DND-41 (cell line): ENCODE measurements at regions not wholly inside any gene's neighbourhood (a gene's known extent, or its start where the extent isn't known, plus 50 kb on each side); places are given as distances from the start of the nearest gene placed in this dataset.

Experiments
- ATAC-seq: fragments of 200-7000 bp; cut with Tn5 transposase; 3 replicates; pipeline ENCODE4 v1.9.1; 2021; ENCODE audit warnings: low read depth; ENCODE audit not compliant: insufficient read depth
- DNase-seq: peaks from one replicate; pipeline ENCODE4 v3.0.0-alpha.2; 2020
- H2AFZ ChIP-seq: 2 replicates; pipeline ENCODE4 v1.6.0; 2012; ENCODE audit warnings: low read depth, low read length
- H3K27ac ChIP-seq: 2 replicates; pipeline ENCODE4 v1.5.1; 2012; ENCODE audit warnings: low read length, inconsistent platforms
- H3K27me3 ChIP-seq: fragments of 200-600 bp; sonication (generic); 2 replicates; pipeline ENCODE4 v1.6.0; 2012; ENCODE audit warnings: low read length, mild to moderate bottlenecking, inconsistent platforms; ENCODE audit not compliant: insufficient read depth, poor library complexity
- H3K36me3 ChIP-seq: 2 replicates; pipeline ENCODE4 v1.5.1; 2012; ENCODE audit warnings: low read length, inconsistent platforms; ENCODE audit not compliant: insufficient read depth
- H3K4me1 ChIP-seq: 2 replicates; pipeline ENCODE4 v1.5.1; 2012; ENCODE audit warnings: mild to moderate bottlenecking, low read length; ENCODE audit not compliant: insufficient read depth
- H3K4me2 ChIP-seq: 2 replicates; pipeline ENCODE4 v1.6.0; 2012; ENCODE audit warnings: mild to moderate bottlenecking, moderate library complexity, low read length, inconsistent platforms; ENCODE audit not compliant: insufficient read depth
- H3K4me3 ChIP-seq, 2 experiments: fragments of 200-600 bp in 1 of 2; shearing (Covaris generic) in 1 of 2; 2 replicates each; pipeline ENCODE4 v1.5.1; 2012 to 2016; ENCODE audit warnings: inconsistent platforms in 2 of 2, low read length in 2 of 2, mild to moderate bottlenecking in 2 of 2, low read depth in 1 of 2, moderate library complexity in 1 of 2
- H3K79me2 ChIP-seq: 2 replicates; pipeline ENCODE4 v1.6.0; 2012; ENCODE audit warnings: low read length, inconsistent platforms; ENCODE audit not compliant: insufficient read depth
- H3K9ac ChIP-seq: 2 replicates; pipeline ENCODE4 v1.6.0; 2012; ENCODE audit warnings: low read depth, mild to moderate bottlenecking, inconsistent platforms, low read length, moderate library complexity
- H3K9me3 ChIP-seq: 2 replicates; pipeline ENCODE4 v1.5.1; 2012; ENCODE audit warnings: low read length, moderate library complexity, mild to moderate bottlenecking, inconsistent platforms; ENCODE audit not compliant: insufficient read depth, severe bottlenecking
- H4K20me1 ChIP-seq: 2 replicates; pipeline ENCODE4 v1.6.0; 2012; ENCODE audit warnings: low read length; ENCODE audit not compliant: insufficient read depth
- EZH2 ChIP-seq: IDR thresholded peaks from 3 replicates; pipeline ENCODE4 v1.6.1; 2012; ENCODE audit warnings: borderline replicate concordance, low read depth, mild to moderate bottlenecking, moderate library complexity, low read length, inconsistent platforms; ENCODE audit not compliant: severe bottlenecking
- TF ChIP-seq, protein P1 (sequence below): IDR thresholded peaks from 2 replicates; pipeline ENCODE4 v1.5.1; 2012; ENCODE audit warnings: borderline replicate concordance, low read length, moderate library complexity, mild to moderate bottlenecking; ENCODE audit not compliant: poor library complexity, severe bottlenecking; ENCODE audit errors: extremely low read depth

DNA sequence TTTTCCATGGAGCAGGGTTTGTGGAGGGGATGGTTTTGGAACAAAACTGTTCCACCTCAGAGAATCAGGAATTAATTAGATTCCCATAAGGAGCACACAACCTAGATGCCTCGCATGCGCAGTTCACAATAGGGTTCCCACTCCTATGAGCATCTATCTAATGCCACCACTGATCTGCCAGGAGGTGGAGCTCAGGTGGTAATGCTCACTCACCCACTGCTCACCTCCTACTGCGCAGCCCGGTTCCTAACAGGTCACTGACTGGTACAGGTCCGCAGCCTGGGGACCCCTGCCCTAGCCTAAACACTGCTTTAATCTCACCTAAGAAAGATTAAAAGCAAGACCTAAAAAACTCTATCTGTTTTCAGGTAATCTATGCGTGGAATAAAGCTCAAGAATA, 553.0 kb downstream of the JRKL start:
- Histone ChIP-seq H3K27ac (no peak overlapping the region), H2AFZ (no peak overlapping the region), H3K27me3 (no peaks in the 10 kb centered on the region), H3K9ac (no peak overlapping the region), H3K4me3 (no peak overlapping the region), H3K36me3 (no peaks in the 10 kb centered on the region), H4K20me1 (no peaks in the 10 kb centered on the region), H3K4me1 (no peaks in the 10 kb centered on the region), H3K4me2 (no peak overlapping the region), H3K79me2 (no peaks in the 10 kb centered on the region), H3K9me3 (no peaks in the 10 kb centered on the region)
- TF ChIP-seq EZH2, result no peak
- TF ChIP-seq, protein P1, sequence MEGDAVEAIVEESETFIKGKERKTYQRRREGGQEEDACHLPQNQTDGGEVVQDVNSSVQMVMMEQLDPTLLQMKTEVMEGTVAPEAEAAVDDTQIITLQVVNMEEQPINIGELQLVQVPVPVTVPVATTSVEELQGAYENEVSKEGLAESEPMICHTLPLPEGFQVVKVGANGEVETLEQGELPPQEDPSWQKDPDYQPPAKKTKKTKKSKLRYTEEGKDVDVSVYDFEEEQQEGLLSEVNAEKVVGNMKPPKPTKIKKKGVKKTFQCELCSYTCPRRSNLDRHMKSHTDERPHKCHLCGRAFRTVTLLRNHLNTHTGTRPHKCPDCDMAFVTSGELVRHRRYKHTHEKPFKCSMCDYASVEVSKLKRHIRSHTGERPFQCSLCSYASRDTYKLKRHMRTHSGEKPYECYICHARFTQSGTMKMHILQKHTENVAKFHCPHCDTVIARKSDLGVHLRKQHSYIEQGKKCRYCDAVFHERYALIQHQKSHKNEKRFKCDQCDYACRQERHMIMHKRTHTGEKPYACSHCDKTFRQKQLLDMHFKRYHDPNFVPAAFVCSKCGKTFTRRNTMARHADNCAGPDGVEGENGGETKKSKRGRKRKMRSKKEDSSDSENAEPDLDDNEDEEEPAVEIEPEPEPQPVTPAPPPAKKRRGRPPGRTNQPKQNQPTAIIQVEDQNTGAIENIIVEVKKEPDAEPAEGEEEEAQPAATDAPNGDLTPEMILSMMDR, result no peak
- no peak for ATAC-seq
- DNase-seq, result no peak

DNA sequence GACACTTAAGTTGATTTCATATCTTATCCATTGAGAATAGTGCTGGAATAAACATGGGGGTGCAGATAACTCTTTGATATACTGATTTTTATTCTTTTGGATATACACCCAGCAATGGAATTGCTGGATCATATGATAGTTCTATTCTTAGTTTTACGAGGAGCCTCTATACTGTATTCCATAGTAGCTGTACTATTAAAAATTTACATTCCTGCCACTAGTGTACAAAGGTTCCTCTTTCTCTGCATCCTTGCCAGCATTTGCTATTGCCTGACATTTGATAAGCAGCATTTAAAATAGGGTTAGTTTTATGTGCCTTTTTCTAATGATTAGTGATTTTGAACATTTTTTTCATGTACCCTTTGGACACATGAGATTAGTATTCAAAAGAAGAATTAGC, 554.2 kb downstream of the JRKL start:
- no peaks in the 10 kb centered on the region for H3K36me3 ChIP-seq
- DNase-seq, result no peak
- no peak for ATAC-seq

DNA sequence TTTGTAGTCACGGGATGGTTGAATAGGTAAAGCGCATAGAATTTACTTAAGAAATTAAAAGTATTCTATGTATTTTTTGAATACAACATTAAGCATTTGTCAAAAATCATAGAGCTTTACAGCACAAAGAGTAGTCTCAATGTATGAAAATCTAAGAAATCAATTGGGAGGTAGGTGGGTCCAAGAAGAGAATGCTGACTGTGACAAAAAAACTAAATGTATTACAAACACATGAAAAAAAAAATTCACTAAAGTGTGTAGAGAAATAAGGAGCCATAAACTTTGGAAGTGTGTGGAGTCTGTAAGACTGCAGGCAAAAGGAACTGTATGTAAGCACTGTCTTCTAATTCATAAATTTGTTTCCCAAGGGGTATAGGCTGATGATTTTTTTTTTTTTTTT, 558.3 kb downstream of the JRKL start:
- no peaks in the 10 kb centered on the region for H3K27me3 ChIP-seq
- no peak for ATAC-seq
- H2AFZ ChIP-seq, result no peak overlapping the region
- DNase-seq, result no peak
- no peaks in the 10 kb centered on the region for H4K20me1 ChIP-seq
- no peak overlapping the region for H3K9ac ChIP-seq
- H3K4me3 ChIP-seq, result no peak overlapping the region
- no peaks in the 10 kb centered on the region for H3K9me3 ChIP-seq
- H3K79me2 ChIP-seq, result no peaks in the 10 kb centered on the region
- H3K27ac ChIP-seq, result no peak overlapping the region
- H3K4me2 ChIP-seq, result no peak overlapping the region
- no peaks in the 10 kb centered on the region for H3K4me1 ChIP-seq
- TF ChIP-seq, protein P1, result no peak
- no peak for TF ChIP-seq EZH2
- no peaks in the 10 kb centered on the region for H3K36me3 ChIP-seq

More for the DNA sequence above, 554.2 kb downstream of the JRKL start:
- Histone ChIP-seq H3K9me3 (no peaks in the 10 kb centered on the region), H3K4me1 (no peaks in the 10 kb centered on the region), H3K4me3 (no peak overlapping the region), H3K4me2 (no peak overlapping the region), H3K9ac (no peak overlapping the region), H4K20me1 (no peaks in the 10 kb centered on the region), H3K27ac (no peak overlapping the region), H3K79me2 (no peaks in the 10 kb centered on the region), H2AFZ (no peak overlapping the region), H3K27me3 (no peaks in the 10 kb centered on the region)
- no peak for TF ChIP-seq EZH2
- TF ChIP-seq, protein P1, result no peak

DNA sequence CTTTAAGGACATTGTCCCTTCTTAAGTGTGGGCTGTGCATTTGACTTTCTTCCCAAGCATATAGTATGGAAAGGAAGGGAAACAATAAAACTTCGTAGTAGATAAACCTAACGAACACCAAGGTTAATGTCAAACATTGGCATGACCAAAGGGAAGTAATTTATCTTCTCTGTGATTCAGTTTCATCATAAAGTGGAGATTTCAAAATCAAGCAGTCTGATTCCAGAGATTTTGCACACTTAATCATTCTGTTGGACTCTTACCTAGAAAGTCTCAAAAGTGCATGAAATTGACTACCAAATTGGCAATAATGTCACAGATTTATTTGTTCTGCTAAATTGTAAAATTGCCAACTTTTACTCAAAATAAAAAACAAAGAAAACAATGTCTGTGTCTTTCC, 559.7 kb downstream of the JRKL start:
- H3K79me2 ChIP-seq, result no peaks in the 10 kb centered on the region
- H3K27ac ChIP-seq, result no peak overlapping the region
- no peaks in the 10 kb centered on the region for H3K27me3 ChIP-seq
- TF ChIP-seq, protein P1, result no peak
- no peak for TF ChIP-seq EZH2
- no peak for ATAC-seq
- H3K4me2 ChIP-seq, result no peak overlapping the region
- no peaks in the 10 kb centered on the region for H3K4me1 ChIP-seq
- no peak overlapping the region for H2AFZ ChIP-seq
- H3K9me3 ChIP-seq, result no peaks in the 10 kb centered on the region
- no peak overlapping the region for H3K4me3 ChIP-seq
- no peaks in the 10 kb centered on the region for H3K36me3 ChIP-seq
- no peak for DNase-seq
- no peaks in the 10 kb centered on the region for H4K20me1 ChIP-seq
- no peak overlapping the region for H3K9ac ChIP-seq
